Activated gamma-delta T cell treated with Interleukin-2 at 50 U/mL for 16 hours (primary cell): ENCODE measurements at regions not wholly inside any gene's neighbourhood (a gene's known extent, or its start where the extent isn't known, plus 50 kb on each side); places are given as distances from the start of the nearest gene placed in this dataset.

Experiments
- DNase-seq: peaks from one replicate; pipeline ENCODE4 v3.0.0-alpha.2; 2020

GRCh38 chr12:45674181-45674977 is 55.1 kb upstream of the ARID2 start:
- DNase-seq = no peak

- DNase-seq = no peak
These were observed 54.0 kb upstream of the ARID2 start for GRCh38 chr12:45675534-45675933.
